GM23338 (cell line): ENCODE measurements at regions not wholly inside any gene's neighbourhood (a gene's known extent, or its start where the extent isn't known, plus 50 kb on each side); places are given as distances from the start of the nearest gene placed in this dataset.

Experiments
- CREB1 ChIP-seq: fragments of 250-450 bp; sonication (Bioruptor Pico); IDR thresholded peaks from 2 replicates; pipeline ENCODE4 v1.5.0; 2020; ENCODE audit warnings: low read depth, mild to moderate bottlenecking, moderate library complexity
- CTCF ChIP-seq, 2 experiments: fragments of 200-600 bp in 1 of 2; sonication (generic) in 1 of 2; conservative IDR thresholded peaks; 2 replicates each; pipeline versions ENCODE4 v1.5.1 to v1.6.1; 2016 to 2017; ENCODE audit warnings: antibody characterized with exemption in 2 of 2, low read depth in 2 of 2, mild to moderate bottlenecking in 2 of 2, moderate library complexity in 1 of 2
- EZH2 ChIP-seq: fragments of 200-600 bp; sonication (generic); IDR thresholded peaks from one replicate; pipeline ENCODE4 v1.8.0; 2017; ENCODE audit warnings: antibody characterized with exemption, mild to moderate bottlenecking, low read depth; ENCODE audit not compliant: unreplicated experiment
- POLR2AphosphoS5 ChIP-seq: IDR thresholded peaks from 2 replicates; pipeline ENCODE4 v1.6.1; 2016; ENCODE audit warnings: antibody characterized with exemption, low read depth
- REST ChIP-seq: IDR thresholded peaks from one replicate; pipeline ENCODE4 v1.6.1; 2018; ENCODE audit warnings: antibody characterized with exemption; ENCODE audit not compliant: unreplicated experiment
- STAT1 ChIP-seq: IDR thresholded peaks from one replicate; pipeline ENCODE4 v1.6.1; 2016; ENCODE audit warnings: antibody characterized with exemption; ENCODE audit not compliant: unreplicated experiment

- TF ChIP-seq CTCF (conservative IDR thresholded peaks at IDR 0.05; ENCODE audit: low read depth in 2 of 2), result no peak
- TF ChIP-seq POLR2AphosphoS5, result no peak
- TF ChIP-seq CREB1 (CRISPR knock-in tag), result no peak
- no peak for TF ChIP-seq STAT1
- no peak for TF ChIP-seq REST
- TF ChIP-seq EZH2, result no peak
Measured at GRCh38 chr3:176724394-176724759, 472.9 kb downstream of the TBL1XR1 start.
